Effector memory CD8-positive, alpha-beta T cell (primary cell): ENCODE measurements at regions not wholly inside any gene's neighbourhood (a gene's known extent, or its start where the extent isn't known, plus 50 kb on each side); places are given as distances from the start of the nearest gene placed in this dataset.

Experiments
- ATAC-seq: fragments of 150-1000 bp; cut with Tn5 transposase; replicated peaks from 2 replicates; pipeline ENCODE4 v1.10.0; 2021; ENCODE audit warnings: mild to moderate bottlenecking, moderate library complexity
- DNase-seq, 3 experiments: peaks; one replicate each; pipeline ENCODE4 v3.0.0; 2021
- H3K27ac Mint-ChIP-seq, 2 donors: one replicate each; pipeline ENCODE4 v1.8.0; 2022; ENCODE audit warnings: mild to moderate bottlenecking in 2 of 2, mixed read lengths in 2 of 2, moderate library complexity in 2 of 2
- H3K27me3 Mint-ChIP-seq, 2 donors: one replicate each; pipeline ENCODE4 v1.8.0; 2022; ENCODE audit warnings: mixed read lengths in 2 of 2
- H3K36me3 Mint-ChIP-seq: one replicate; pipeline ENCODE4 v1.8.0; 2022; ENCODE audit warnings: mild to moderate bottlenecking, moderate library complexity, mixed read lengths; ENCODE audit not compliant: insufficient read depth
- H3K4me1 Mint-ChIP-seq, 2 donors: one replicate each; pipeline ENCODE4 v1.8.0; 2022; ENCODE audit warnings: low read depth in 2 of 2, mixed read lengths in 2 of 2
- H3K4me3 Mint-ChIP-seq, 2 donors: one replicate each; pipeline ENCODE4 v1.8.0; 2022; ENCODE audit warnings: mild to moderate bottlenecking in 2 of 2, mixed read lengths in 2 of 2, moderate library complexity in 2 of 2
- H3K9me3 Mint-ChIP-seq, 2 donors: one replicate each; pipeline ENCODE4 v1.8.0; 2022; ENCODE audit warnings: mixed read lengths in 2 of 2

GRCh38 chr5:74279244-74279643, 361.3 kb downstream of the ENC1 start:
- no peaks in the 10 kb centered on the region for H3K4me1 Mint-ChIP-seq
- ATAC-seq (no peak), DNase-seq (no peak)
- H3K27ac Mint-ChIP-seq = no peak overlapping the region
- no peaks in the 10 kb centered on the region for H3K36me3 Mint-ChIP-seq
- peaks cover 18 to 19% of the 10 kb centered on the region in 2 donors for H3K27me3 Mint-ChIP-seq
- no peaks in the 10 kb centered on the region for H3K9me3 Mint-ChIP-seq
- no peak overlapping the region for H3K4me3 Mint-ChIP-seq

GRCh38 chr5:74277418-74277817, 363.1 kb downstream of the ENC1 start:
- H3K4me1 Mint-ChIP-seq = no peaks in the 10 kb centered on the region
- peaks cover 8 to 12% of the 10 kb centered on the region in 2 donors for H3K27me3 Mint-ChIP-seq
- ATAC-seq (no peak), DNase-seq (no peak)
- H3K27ac Mint-ChIP-seq = no peak overlapping the region
- H3K9me3 Mint-ChIP-seq = no peaks in the 10 kb centered on the region
- no peak overlapping the region for H3K4me3 Mint-ChIP-seq
- no peaks in the 10 kb centered on the region for H3K36me3 Mint-ChIP-seq

GRCh38 chr5:74275171-74275992, 365.1 kb downstream of the ENC1 start:
- Mint-ChIP-seq H3K36me3 (no peaks in the 10 kb centered on the region), H3K4me3 (no peak overlapping the region), H3K27me3 (peaks cover 8 to 12% of the 10 kb centered on the region in 2 donors), H3K9me3 (no peaks in the 10 kb centered on the region), H3K27ac (peak overlapping the region in 1 of 2 donors; percentile 7), H3K4me1 (no peaks in the 10 kb centered on the region)
- no peak for ATAC-seq
- no peak for DNase-seq

- Mint-ChIP-seq H3K4me3 (no peak overlapping the region), H3K27me3 (peaks cover 19% of the 10 kb centered on the region in 2 donors), H3K9me3 (no peaks in the 10 kb centered on the region), H3K4me1 (no peaks in the 10 kb centered on the region), H3K27ac (no peak overlapping the region), H3K36me3 (no peaks in the 10 kb centered on the region)
- ATAC-seq = no peak
- no peak for DNase-seq
Observed at GRCh38 chr5:74274326-74274725, 366.2 kb downstream of the ENC1 start.

GRCh38 chr5:74272831-74273451, 367.6 kb downstream of the ENC1 start:
- Mint-ChIP-seq H3K27ac (no peak overlapping the region), H3K9me3 (no peaks in the 10 kb centered on the region), H3K36me3 (no peaks in the 10 kb centered on the region), H3K27me3 (peaks cover 19% of the 10 kb centered on the region in 2 donors), H3K4me1 (no peaks in the 10 kb centered on the region), H3K4me3 (no peak overlapping the region)
- ATAC-seq = no peak
- DNase-seq = no peak

- Mint-ChIP-seq H3K4me1 (no peaks in the 10 kb centered on the region), H3K27me3 (peaks cover 12 to 19% of the 10 kb centered on the region in 2 donors), H3K4me3 (no peak overlapping the region), H3K27ac (no peak overlapping the region), H3K36me3 (no peaks in the 10 kb centered on the region), H3K9me3 (no peaks in the 10 kb centered on the region)
- DNase-seq (no peak), ATAC-seq (no peak)
Observed at GRCh38 chr5:74272024-74272775, 368.3 kb downstream of the ENC1 start.

GRCh38 chr5:74268297-74268696, 372.2 kb downstream of the ENC1 start:
- Mint-ChIP-seq H3K9me3 (no peaks in the 10 kb centered on the region), H3K4me1 (no peaks in the 10 kb centered on the region), H3K27me3 (peaks cover 6 to 11% of the 10 kb centered on the region in 2 donors), H3K4me3 (no peak overlapping the region), H3K36me3 (no peaks in the 10 kb centered on the region), H3K27ac (no peak overlapping the region)
- DNase-seq (no peak), ATAC-seq (no peak)

- Mint-ChIP-seq H3K27me3 (peaks cover 6 to 11% of the 10 kb centered on the region in 2 donors), H3K27ac (no peak overlapping the region), H3K4me1 (no peaks in the 10 kb centered on the region), H3K4me3 (no peak overlapping the region), H3K36me3 (no peaks in the 10 kb centered on the region), H3K9me3 (no peaks in the 10 kb centered on the region)
- DNase-seq (no peak), ATAC-seq (no peak)
Observed at GRCh38 chr5:74266836-74267235, 373.7 kb downstream of the ENC1 start.

- ATAC-seq (no peak), DNase-seq (no peak)
- H3K36me3 Mint-ChIP-seq = no peaks in the 10 kb centered on the region
- no peak overlapping the region for H3K4me3 Mint-ChIP-seq
- no peak overlapping the region for H3K27ac Mint-ChIP-seq
- H3K4me1 Mint-ChIP-seq = no peaks in the 10 kb centered on the region
- no peaks in the 10 kb centered on the region for H3K9me3 Mint-ChIP-seq
- H3K27me3 Mint-ChIP-seq = peaks cover 6 to 11% of the 10 kb centered on the region in 2 donors
Observed at GRCh38 chr5:74266132-74266531, 374.4 kb downstream of the ENC1 start.

- Mint-ChIP-seq H3K9me3 (no peaks in the 10 kb centered on the region), H3K27ac (no peak overlapping the region)
Observed at GRCh38 chr5:74262544-74263207, 377.9 kb downstream of the ENC1 start.

GRCh38 chr5:74261866-74262265, 378.7 kb downstream of the ENC1 start:
- no peak for DNase-seq
- Mint-ChIP-seq H3K27ac (no peak overlapping the region), H3K4me1 (no peaks in the 10 kb centered on the region), H3K9me3 (no peaks in the 10 kb centered on the region), H3K27me3 (peaks cover 15 to 17% of the 10 kb centered on the region in 2 donors), H3K4me3 (no peak overlapping the region), H3K36me3 (no peaks in the 10 kb centered on the region)
- no peak for ATAC-seq

More at GRCh38 chr5:74262544-74263207, 377.9 kb downstream of the ENC1 start:
- no peak for DNase-seq
- Mint-ChIP-seq H3K36me3 (no peaks in the 10 kb centered on the region), H3K4me3 (no peak overlapping the region), H3K27me3 (peaks cover 7 to 10% of the 10 kb centered on the region in 2 donors), H3K4me1 (no peaks in the 10 kb centered on the region)
- no peak for ATAC-seq

- no peaks in the 10 kb centered on the region for H3K4me1 Mint-ChIP-seq
- H3K27ac Mint-ChIP-seq = no peak overlapping the region
- H3K4me3 Mint-ChIP-seq = no peak overlapping the region
- ATAC-seq (no peak), DNase-seq (no peak)
- H3K36me3 Mint-ChIP-seq = no peaks in the 10 kb centered on the region
- no peaks in the 10 kb centered on the region for H3K9me3 Mint-ChIP-seq
- peaks cover 18 to 19% of the 10 kb centered on the region in 2 donors for H3K27me3 Mint-ChIP-seq
Observed at GRCh38 chr5:74261421-74261820, 379.1 kb downstream of the ENC1 start.

GRCh38 chr5:74259572-74259971, 381.0 kb downstream of the ENC1 start:
- H3K36me3 Mint-ChIP-seq = no peaks in the 10 kb centered on the region
- ATAC-seq (no peak), DNase-seq (no peak)
- H3K4me3 Mint-ChIP-seq = no peak overlapping the region
- H3K9me3 Mint-ChIP-seq = no peaks in the 10 kb centered on the region
- H3K27ac Mint-ChIP-seq = no peak overlapping the region
- H3K4me1 Mint-ChIP-seq = no peaks in the 10 kb centered on the region
- peaks cover 18 to 34% of the 10 kb centered on the region in 2 donors for H3K27me3 Mint-ChIP-seq
